ENCODE measurements at regions not wholly inside any gene's neighbourhood (a gene's known extent, or its start where the extent isn't known, plus 50 kb on each side); places are given as distances from the start of the nearest gene placed in this dataset.

GRCh38 chr6:56756791-56757587 is 114.3 kb upstream of the DST start:
- no peaks in the 10 kb centered on the region for H3K27me3 Mint-ChIP-seq
- no peak overlapping the region for H3K4me3 Mint-ChIP-seq
- ChIA-PET POLR2A (no interaction called here), CTCF (interaction anchor here (1.2 kb wide), 1 partner anchor 48 kb away, joined by 4 read pairs; no protein-coding TSS in a partner anchor)
- H3K4me1 Mint-ChIP-seq (ENCODE audit: low read depth): peaks cover 5% of the 10 kb centered on the region
- no peaks in the 10 kb centered on the region for H3K36me3 Mint-ChIP-seq
- H3K9me3 Mint-ChIP-seq: no peaks in the 10 kb centered on the region
- no peak for DNase-seq
- H3K27ac Mint-ChIP-seq: no peak overlapping the region
- intact Hi-C loops (cut with micrococcal nuclease): loop anchor here (5.0 kb wide), 1 partner anchor 50 kb away; no protein-coding TSS in a partner anchor

GRCh38 chr6:56756219-56756789 is 113.6 kb upstream of the DST start:
- no peaks in the 10 kb centered on the region for H3K9me3 Mint-ChIP-seq
- H3K27ac Mint-ChIP-seq: no peak overlapping the region
- H3K36me3 Mint-ChIP-seq: no peaks in the 10 kb centered on the region
- H3K4me1 Mint-ChIP-seq (ENCODE audit: low read depth): peaks cover 5% of the 10 kb centered on the region
- POLR2A ChIA-PET: no interaction called here
- CTCF ChIA-PET: no interaction called here
- no peaks in the 10 kb centered on the region for H3K27me3 Mint-ChIP-seq
- intact Hi-C loops (cut with micrococcal nuclease): loop anchor here (5.0 kb wide), 1 partner anchor 49 kb away; no protein-coding TSS in a partner anchor
- DNase-seq: no peak
- H3K4me3 Mint-ChIP-seq: no peak overlapping the region

- Mint-ChIP-seq H3K27ac (no peak overlapping the region), H3K9me3 (no peaks in the 10 kb centered on the region), H3K27me3 (no peaks in the 10 kb centered on the region), H3K4me3 (no peak overlapping the region), H3K4me1 (ENCODE audit: low read depth) (peaks cover 6% of the 10 kb centered on the region), H3K36me3 (no peaks in the 10 kb centered on the region)
- DNase-seq: no peak
- intact Hi-C loops (cut with micrococcal nuclease): loop anchor here (5.0 kb wide), 1 partner anchor 48 kb away; no protein-coding TSS in a partner anchor
- CTCF ChIA-PET: interaction anchor here (0.6 to 1.2 kb wide), 2 partner anchors 162 to 178 kb away, joined by 3 to 4 read pairs; no protein-coding TSS in a partner anchor
- POLR2A ChIA-PET: no interaction called here
Observed at GRCh38 chr6:56755040-56755439, 112.4 kb upstream of the DST start.

- Mint-ChIP-seq H3K9me3 (no peaks in the 10 kb centered on the region), H3K4me3 (no peak overlapping the region), H3K36me3 (no peaks in the 10 kb centered on the region), H3K27ac (no peak overlapping the region), H3K4me1 (ENCODE audit: low read depth) (peaks cover 9% of the 10 kb centered on the region), H3K27me3 (no peaks in the 10 kb centered on the region)
- DNase-seq: no peak
- ChIA-PET CTCF (no interaction called here), POLR2A (no interaction called here)
- intact Hi-C loops (cut with micrococcal nuclease): loop anchor here (5.0 kb wide), 1 partner anchor 88 kb away; no protein-coding TSS in a partner anchor
Observed at GRCh38 chr6:56753811-56754210, 111.1 kb upstream of the DST start.

GRCh38 chr6:56752534-56752933 is 109.8 kb upstream of the DST start:
- CTCF ChIA-PET: no interaction called here
- Mint-ChIP-seq H3K9me3 (no peaks in the 10 kb centered on the region), H3K4me3 (no peak overlapping the region), H3K4me1 (ENCODE audit: low read depth) (peaks cover 9% of the 10 kb centered on the region), H3K36me3 (no peaks in the 10 kb centered on the region), H3K27ac (no peak overlapping the region), H3K27me3 (no peaks in the 10 kb centered on the region)
- intact Hi-C loops (cut with micrococcal nuclease): loop anchor here (5.0 kb wide), 1 partner anchor 90 kb away; no protein-coding TSS in a partner anchor
- POLR2A ChIA-PET: no interaction called here
- no peak for DNase-seq

GRCh38 chr6:56752009-56752408 is 109.3 kb upstream of the DST start:
- Mint-ChIP-seq H3K27me3 (no peaks in the 10 kb centered on the region), H3K36me3 (no peaks in the 10 kb centered on the region), H3K9me3 (no peaks in the 10 kb centered on the region), H3K4me1 (ENCODE audit: low read depth) (peaks cover 9% of the 10 kb centered on the region), H3K4me3 (no peak overlapping the region), H3K27ac (no peak overlapping the region)
- no peak for DNase-seq
- ChIA-PET CTCF (no interaction called here), POLR2A (no interaction called here)
- intact Hi-C loops (cut with micrococcal nuclease): loop anchor here (5.0 kb wide), 1 partner anchor 90 kb away; no protein-coding TSS in a partner anchor

GRCh38 chr6:56751604-56752003 is 108.9 kb upstream of the DST start:
- DNase-seq: no peak
- no peaks in the 10 kb centered on the region for H3K36me3 Mint-ChIP-seq
- CTCF ChIA-PET: no interaction called here
- POLR2A ChIA-PET: no interaction called here
- intact Hi-C loops (cut with micrococcal nuclease): loop anchor here (5.0 kb wide), 1 partner anchor 91 kb away; no protein-coding TSS in a partner anchor
- H3K4me3 Mint-ChIP-seq: no peak overlapping the region
- H3K27ac Mint-ChIP-seq: no peak overlapping the region
- H3K4me1 Mint-ChIP-seq (ENCODE audit: low read depth): peaks cover 9% of the 10 kb centered on the region
- H3K27me3 Mint-ChIP-seq: no peaks in the 10 kb centered on the region
- H3K9me3 Mint-ChIP-seq: no peaks in the 10 kb centered on the region

- Mint-ChIP-seq H3K4me1 (ENCODE audit: low read depth) (peaks cover 9% of the 10 kb centered on the region), H3K27ac (no peak overlapping the region), H3K9me3 (no peaks in the 10 kb centered on the region), H3K4me3 (no peak overlapping the region), H3K27me3 (no peaks in the 10 kb centered on the region), H3K36me3 (no peaks in the 10 kb centered on the region)
- POLR2A ChIA-PET: no interaction called here
- CTCF ChIA-PET: no interaction called here
- DNase-seq: no peak
- intact Hi-C loops (cut with micrococcal nuclease): loop anchor here (5.0 kb wide), 1 partner anchor 92 kb away; no protein-coding TSS in a partner anchor
Observed at GRCh38 chr6:56750686-56751085, 108.0 kb upstream of the DST start.

GRCh38 chr6:56749632-56750151 is 107.0 kb upstream of the DST start:
- H3K27me3 Mint-ChIP-seq: no peaks in the 10 kb centered on the region
- DNase-seq: no peak
- CTCF ChIA-PET: no interaction called here
- POLR2A ChIA-PET: no interaction called here
- intact Hi-C loops (cut with micrococcal nuclease): loop anchor here (5.0 kb wide), 1 partner anchor 93 kb away; no protein-coding TSS in a partner anchor
- no peaks in the 10 kb centered on the region for H3K36me3 Mint-ChIP-seq
- peaks cover 9% of the 10 kb centered on the region for H3K4me1 Mint-ChIP-seq (ENCODE audit: low read depth)
- H3K9me3 Mint-ChIP-seq: no peaks in the 10 kb centered on the region
- H3K27ac Mint-ChIP-seq: no peak overlapping the region
- no peak overlapping the region for H3K4me3 Mint-ChIP-seq

- CTCF ChIA-PET: no interaction called here
- Mint-ChIP-seq H3K27ac (no peak overlapping the region), H3K9me3 (no peaks in the 10 kb centered on the region), H3K4me1 (ENCODE audit: low read depth) (peaks cover 4% of the 10 kb centered on the region), H3K4me3 (no peak overlapping the region), H3K27me3 (no peaks in the 10 kb centered on the region), H3K36me3 (no peaks in the 10 kb centered on the region)
- POLR2A ChIA-PET: no interaction called here
- DNase-seq: no peak
- intact Hi-C loops (cut with micrococcal nuclease): no loop called here
Observed at GRCh38 chr6:56746767-56747504, 104.2 kb upstream of the DST start.

GRCh38 chr6:56745971-56746370 is 103.3 kb upstream of the DST start:
- H3K36me3 Mint-ChIP-seq: no peaks in the 10 kb centered on the region
- peaks cover 4% of the 10 kb centered on the region for H3K4me1 Mint-ChIP-seq (ENCODE audit: low read depth)
- POLR2A ChIA-PET: no interaction called here
- no peaks in the 10 kb centered on the region for H3K9me3 Mint-ChIP-seq
- H3K27me3 Mint-ChIP-seq: no peaks in the 10 kb centered on the region
- H3K4me3 Mint-ChIP-seq: no peak overlapping the region
- no peak overlapping the region for H3K27ac Mint-ChIP-seq
- no peak for DNase-seq
- intact Hi-C loops (cut with micrococcal nuclease): no loop called here
- CTCF ChIA-PET: no interaction called here

- Mint-ChIP-seq H3K27me3 (no peaks in the 10 kb centered on the region), H3K4me3 (no peak overlapping the region), H3K4me1 (ENCODE audit: low read depth) (peaks cover 4% of the 10 kb centered on the region), H3K36me3 (no peaks in the 10 kb centered on the region), H3K27ac (no peak overlapping the region), H3K9me3 (no peaks in the 10 kb centered on the region)
- CTCF ChIA-PET: interaction anchor here (0.7 kb wide), 1 partner anchor 36 kb away, joined by 3 read pairs; no protein-coding TSS in a partner anchor
- intact Hi-C loops (cut with micrococcal nuclease): no loop called here
- DNase-seq: no peak
- POLR2A ChIA-PET: no interaction called here
Observed at GRCh38 chr6:56745081-56745480, 102.4 kb upstream of the DST start.
